GM10266 (cell line): ENCODE measurements at regions not wholly inside any gene's neighbourhood (a gene's known extent, or its start where the extent isn't known, plus 50 kb on each side); places are given as distances from the start of the nearest gene placed in this dataset.
"Not testable (repeated sequence)": the region's sequence is repeated elsewhere in the genome, so short reads cannot be mapped to it uniquely, and the experiment has no call there.

Experiments used
- DNase-seq: peaks from one replicate; pipeline ENCODE4 v3.0.0; 2012; ENCODE audit errors: extremely low spot score
- CTCF ChIP-seq: IDR thresholded peaks from 2 replicates; pipeline ENCODE4 v1.5.1; 2012; ENCODE audit warnings: mild to moderate bottlenecking, low read depth; ENCODE audit not compliant: control insufficient read depth, insufficient read depth; ENCODE audit errors: missing control alignments

- no peak for DNase-seq
- no peak for TF ChIP-seq CTCF
Measured at GRCh38 chr5:26343801-26344325, 694.5 kb downstream of the CDH9 start.

GRCh38 chr5:26339576-26339975 lies 698.8 kb downstream of the CDH9 start:
- no peak for TF ChIP-seq CTCF
- no peak for DNase-seq

GRCh38 chr5:26329562-26330189 lies 708.7 kb downstream of the CDH9 start:
- no peak for DNase-seq
- no peak for TF ChIP-seq CTCF

GRCh38 chr5:26326153-26326759 lies 712.1 kb downstream of the CDH9 start:
- DNase-seq, result no peak
- no peak for TF ChIP-seq CTCF

GRCh38 chr5:26325432-26325831 lies 713.0 kb downstream of the CDH9 start:
- DNase-seq, result not testable (repeated sequence)

GRCh38 chr5:26324273-26324895 lies 714.0 kb downstream of the CDH9 start:
- DNase-seq, result not testable (repeated sequence)

GRCh38 chr5:26323794-26324193 lies 714.6 kb downstream of the CDH9 start:
- DNase-seq, result no peak
- TF ChIP-seq CTCF, result no peak

- no peak for TF ChIP-seq CTCF
- DNase-seq, result no peak
Measured at GRCh38 chr5:26321278-26321677, 717.1 kb downstream of the CDH9 start.
